ENCODE measurements at regions not wholly inside any gene's neighbourhood (a gene's known extent, or its start where the extent isn't known, plus 50 kb on each side); places are given as distances from the start of the nearest gene placed in this dataset.
"Not testable (repeated sequence)": the region's sequence is repeated elsewhere in the genome, so short reads cannot be mapped to it uniquely, and the experiment has no call there.

DNA sequence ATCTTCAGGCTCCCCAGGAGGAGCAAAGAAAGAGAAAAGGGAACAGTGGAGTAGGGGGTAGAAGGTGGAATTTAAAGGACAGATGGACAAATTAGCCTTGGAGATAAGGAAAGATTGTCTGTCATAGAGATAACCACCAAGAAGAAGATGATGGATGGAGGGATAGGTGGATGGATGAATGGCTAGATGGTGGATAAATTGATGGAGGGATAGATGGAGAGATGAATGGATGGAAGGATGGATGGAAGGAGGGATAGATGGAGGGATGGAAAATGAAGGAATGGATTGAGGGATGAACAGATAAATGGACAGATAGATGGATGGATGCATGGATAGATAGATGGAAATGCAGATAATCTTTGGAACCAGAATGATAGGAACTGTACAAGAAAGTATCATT lies 102.8 kb downstream of the TNFAIP3 start:
- DNase-seq (ENCODE audit: low read depth), result no peak

- peak; percentile 18 for DNase-seq (ENCODE audit: low read depth)
Measured at GRCh38 chr6:137970368-137970767, 103.3 kb downstream of the TNFAIP3 start.

GRCh38 chr6:137973201-137973600 lies 106.1 kb downstream of the TNFAIP3 start:
- DNase-seq (ENCODE audit: low read depth), result no peak

- DNase-seq (ENCODE audit: low read depth), result no peak
Measured at GRCh38 chr6:137975188-137975940, 108.3 kb downstream of the TNFAIP3 start.

GRCh38 chr6:137976430-137976829 lies 109.4 kb downstream of the TNFAIP3 start:
- DNase-seq (ENCODE audit: low read depth), result no peak

GRCh38 chr6:137977206-137977605 lies 110.1 kb downstream of the TNFAIP3 start:
- DNase-seq (ENCODE audit: low read depth), result no peak

- no peak for DNase-seq (ENCODE audit: low read depth)
Measured at GRCh38 chr6:137977814-137978213, 110.8 kb downstream of the TNFAIP3 start.

GRCh38 chr6:137978252-137978896 lies 111.3 kb downstream of the TNFAIP3 start:
- no peak for DNase-seq (ENCODE audit: low read depth)

DNA sequence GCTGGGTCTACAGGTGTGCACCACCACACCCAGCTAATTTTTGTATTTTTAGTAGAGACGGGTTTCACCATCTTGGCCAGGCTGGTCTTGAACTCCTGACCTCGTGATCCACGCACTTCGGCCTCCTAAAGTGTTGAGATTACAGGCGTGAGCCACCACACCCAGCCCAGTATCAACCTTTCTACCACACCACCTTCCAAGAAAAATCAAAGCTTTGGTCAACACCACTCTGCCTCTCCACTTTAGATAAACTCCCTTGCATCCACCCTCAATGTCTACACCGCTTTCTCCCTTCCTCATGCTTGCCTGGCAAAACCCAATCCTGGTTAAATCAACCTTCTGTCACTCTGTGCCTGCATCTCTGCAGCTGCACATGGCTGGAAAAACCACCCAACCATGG lies 112.2 kb downstream of the TNFAIP3 start:
- not testable (repeated sequence) for DNase-seq (ENCODE audit: low read depth)

- DNase-seq (ENCODE audit: low read depth), result no peak
Measured at GRCh38 chr6:137980777-137981176, 113.7 kb downstream of the TNFAIP3 start.

GRCh38 chr6:137981758-137982157 lies 114.7 kb downstream of the TNFAIP3 start:
- no peak for DNase-seq (ENCODE audit: low read depth)

- DNase-seq (ENCODE audit: low read depth), result no peak
Measured at GRCh38 chr6:137982418-137983189, 115.5 kb downstream of the TNFAIP3 start.

DNA sequence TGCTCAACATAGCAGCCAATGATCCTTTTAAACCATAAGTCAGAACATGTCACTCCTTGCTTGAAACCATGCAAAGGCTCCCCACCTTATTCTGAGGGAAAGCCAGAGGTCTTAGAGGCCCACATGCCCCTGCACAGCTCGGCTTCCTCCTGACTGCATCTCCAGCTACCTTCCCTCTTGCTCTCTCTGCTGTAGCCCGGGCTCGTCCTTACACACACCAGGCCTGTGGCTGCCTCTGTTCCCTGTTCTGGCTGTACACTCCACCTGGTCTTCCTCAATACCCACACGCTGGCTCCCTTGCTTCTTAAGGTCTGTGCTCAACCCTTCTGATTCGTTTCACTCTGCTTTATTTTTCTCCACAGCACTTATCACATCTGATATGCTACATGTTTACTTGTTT lies 116.2 kb downstream of the TNFAIP3 start:
- DNase-seq (ENCODE audit: low read depth), result no peak

DNA sequence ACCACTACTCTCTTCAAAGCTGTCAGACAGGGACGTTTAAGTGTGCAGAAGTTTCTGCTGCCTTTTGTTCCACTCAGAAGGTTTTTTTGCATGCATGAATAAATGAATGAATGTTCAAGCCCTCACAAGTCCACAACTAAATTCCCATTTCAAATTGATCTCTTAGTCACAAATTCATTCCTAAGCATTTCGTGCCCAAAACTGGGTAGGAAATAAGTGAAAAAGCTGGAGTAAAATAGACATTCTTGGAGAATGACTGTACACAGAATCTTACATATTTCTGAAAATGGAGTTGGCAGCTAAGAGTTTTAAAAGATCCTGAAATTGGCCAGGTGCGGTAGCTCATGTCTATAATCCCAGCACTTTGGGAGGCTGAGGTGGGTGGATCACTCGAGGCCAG lies 117.6 kb downstream of the PERP start:
- no peak for DNase-seq (ENCODE audit: low read depth)

DNA sequence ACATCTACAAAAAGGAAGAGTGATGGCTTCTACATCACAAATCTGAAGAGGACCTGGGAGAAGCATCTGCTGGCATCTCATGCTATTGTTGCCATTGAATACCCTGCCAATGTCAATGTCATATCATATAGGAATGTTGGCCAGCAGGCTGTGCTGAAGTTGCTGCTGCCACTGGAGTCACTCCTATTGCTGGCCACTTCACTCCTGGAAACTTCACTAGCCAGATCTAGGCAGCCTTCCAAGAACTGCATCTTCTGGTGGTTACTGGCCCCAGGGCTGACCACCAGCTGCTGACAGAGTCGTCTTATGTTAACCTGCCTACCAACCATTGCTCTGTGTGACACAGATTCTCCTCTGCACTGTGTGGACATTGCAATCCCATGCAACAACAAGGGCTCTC lies 111.8 kb downstream of the PERP start:
- no peak for DNase-seq (ENCODE audit: low read depth)

DNA sequence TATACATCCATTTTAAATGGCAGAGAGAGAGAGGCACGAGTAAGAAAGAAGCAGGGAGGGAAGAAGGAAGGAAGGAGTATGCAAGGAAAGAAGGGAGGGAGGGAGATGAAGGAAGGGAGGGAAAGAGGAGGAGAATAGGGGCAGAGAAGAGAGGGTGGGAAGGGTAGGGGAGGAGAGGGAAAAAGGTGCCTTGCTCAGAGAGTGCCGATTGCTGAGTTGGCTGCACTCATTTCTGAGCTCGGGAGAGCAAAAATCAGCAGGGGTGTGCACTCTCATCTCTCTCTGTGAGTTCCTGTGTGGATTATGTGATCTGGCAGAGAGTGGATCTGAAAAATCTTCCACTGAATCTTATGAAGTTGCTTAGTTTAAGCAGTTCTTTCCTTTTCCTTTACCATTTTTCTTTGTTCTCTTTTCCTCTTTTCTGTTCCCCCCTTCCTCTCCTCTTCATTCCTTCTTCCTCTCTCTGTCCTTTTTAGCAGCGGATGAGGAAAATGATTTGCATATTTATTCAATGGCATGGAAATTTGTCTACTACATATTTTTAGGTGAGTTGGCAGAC lies 108.7 kb downstream of the PERP start:
- DNase-seq (ENCODE audit: low read depth), result no peak

- no peak for DNase-seq (ENCODE audit: low read depth)
Measured at GRCh38 chr6:137999815-138000214, 107.4 kb downstream of the PERP start.

GRCh38 chr6:138000941-138001340 lies 106.3 kb downstream of the PERP start:
- DNase-seq (ENCODE audit: low read depth), result no peak

DNA sequence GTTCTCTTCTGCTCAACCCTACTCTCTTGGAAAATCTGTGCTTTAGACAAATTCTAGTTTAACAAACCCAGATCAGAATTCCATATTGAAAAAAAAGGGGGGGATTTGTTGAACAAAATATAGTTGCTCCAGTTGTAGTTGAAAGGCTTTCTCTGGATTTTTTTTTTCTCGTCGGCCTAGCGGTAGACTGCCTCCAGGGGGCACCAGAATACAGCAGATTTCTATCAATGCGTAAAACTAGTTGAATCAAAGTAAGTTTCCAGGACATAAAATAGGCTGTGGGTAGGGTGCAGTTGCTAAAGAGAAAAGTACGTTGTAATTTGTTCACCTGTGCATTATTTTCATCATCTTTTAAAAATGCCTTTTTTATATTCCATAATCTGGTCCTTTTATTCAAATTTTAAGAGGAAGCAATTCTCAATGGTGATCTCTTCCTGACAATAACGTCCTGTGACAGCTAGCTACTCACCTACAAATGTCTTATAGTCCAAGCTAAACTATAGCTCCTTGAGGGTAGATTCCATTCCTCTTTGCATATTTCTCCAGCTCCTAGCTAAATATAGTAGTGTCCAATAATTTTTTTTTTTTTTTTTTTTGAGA lies 105.4 kb downstream of the PERP start:
- DNase-seq (ENCODE audit: low read depth), result peak; percentile 40

DNA sequence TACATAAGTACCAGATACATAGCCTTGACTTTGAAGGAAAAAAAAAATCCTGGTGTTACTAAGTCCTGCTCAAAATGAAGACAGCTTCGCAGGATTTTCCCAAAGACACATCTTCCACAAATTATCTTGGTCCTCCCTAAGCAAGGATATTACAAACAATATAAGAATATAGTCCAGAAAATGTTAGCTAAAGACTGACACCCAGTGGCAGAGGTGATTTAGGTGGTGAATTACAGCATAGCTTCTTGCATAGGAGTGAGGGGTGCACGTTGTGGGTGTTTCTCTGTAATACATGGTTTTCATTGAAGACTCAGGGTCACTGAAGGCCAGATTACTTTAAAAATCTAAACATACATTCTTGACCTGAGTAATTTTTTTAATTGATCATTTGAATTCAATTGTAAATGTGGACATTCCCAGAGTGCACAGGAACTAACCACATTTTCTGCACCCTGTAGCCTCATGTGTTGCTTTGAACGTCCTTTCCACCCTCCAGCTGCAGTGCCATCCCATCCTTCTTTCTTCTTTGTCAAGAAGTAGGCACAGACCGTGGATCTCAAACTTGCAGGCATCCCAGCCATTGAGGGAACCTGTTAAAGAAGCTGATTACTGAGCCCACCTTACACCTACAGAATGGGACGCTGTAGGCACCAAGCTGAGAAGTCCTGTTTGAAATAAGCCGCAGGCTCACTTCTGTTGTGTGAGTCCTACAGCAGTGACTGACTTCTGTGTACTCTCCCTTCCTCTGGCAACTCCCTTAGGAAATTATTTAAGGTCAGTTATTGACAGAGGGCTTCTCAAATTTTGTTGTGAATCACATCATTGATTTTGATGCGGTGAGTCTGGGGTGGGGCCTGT lies 102.6 kb downstream of the PERP start:
- DNase-seq (ENCODE audit: low read depth), result no peak

- DNase-seq (ENCODE audit: low read depth), result no peak
Measured at GRCh38 chr6:138005846-138006245, 101.4 kb downstream of the PERP start.

Data from stimulated activated CD8-positive, alpha-beta memory T cell treated with anti-CD3 and anti-CD28 coated beads, Interleukin-4, amount 100 ng/mL, for 24 hours (primary cell).